ENCODE measurements at regions not wholly inside any gene's neighbourhood (a gene's known extent, or its start where the extent isn't known, plus 50 kb on each side); places are given as distances from the start of the nearest gene placed in this dataset.
"Not testable (repeated sequence)": the region's sequence is repeated elsewhere in the genome, so short reads cannot be mapped to it uniquely, and the experiment has no call there.

DNA sequence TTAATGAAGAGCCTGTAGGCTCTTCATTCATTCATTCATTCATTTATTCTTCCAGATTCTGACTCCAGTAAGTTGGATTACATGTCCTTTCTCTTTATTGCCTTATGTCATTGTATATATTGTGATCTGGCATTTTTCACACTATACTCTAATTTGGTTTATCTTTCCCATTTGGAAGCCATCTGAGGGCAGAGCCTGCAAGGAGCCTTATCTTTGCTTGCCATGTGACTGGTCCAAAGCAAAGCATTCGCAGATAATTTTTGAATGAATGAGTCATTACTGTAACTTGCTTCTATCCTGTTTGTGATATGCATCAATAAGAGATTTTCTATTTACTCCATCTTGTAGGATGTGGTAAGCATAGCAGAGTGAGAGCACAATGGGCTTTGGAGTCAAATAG is 108.4 kb upstream of the DAB1 start:
- Histone ChIP-seq H3K4me3 (ENCODE audit: insufficient read depth, low read length, poor library complexity, severe bottlenecking) (no peak overlapping the region), H3K9ac (ENCODE audit: low read length) (no peak overlapping the region), H3K36me3 (ENCODE audit: low read length) (no peaks in the 10 kb centered on the region), H3F3A (ENCODE audit: insufficient read depth) (no peaks in the 10 kb centered on the region), H3K4me2 (ENCODE audit: low read depth, low read length, poor library complexity, severe bottlenecking) (no peak overlapping the region), H3K79me2 (ENCODE audit: insufficient read depth, low read length) (no peaks in the 10 kb centered on the region), H3K27ac (ENCODE audit: low read depth, low read length) (no peak overlapping the region), H3K9me3 (ENCODE audit: insufficient read depth, low read length) (no peaks in the 10 kb centered on the region), H2AFZ (ENCODE audit: low read depth, low read length, severe bottlenecking) (no peak overlapping the region), H4K20me1 (ENCODE audit: low read depth, low read length) (no peaks in the 10 kb centered on the region), H3K27me3 (ENCODE audit: low read length) (no peaks in the 10 kb centered on the region), H3K9me2 (replicated peaks; ENCODE audit: insufficient read depth, low read length) (no peaks in the 10 kb centered on the region)
- no peak for TF ChIP-seq EZH2phosphoT487 (conservative IDR thresholded peaks at IDR 0.05; ENCODE audit: low read length)
- TF ChIP-seq, protein P1, sequence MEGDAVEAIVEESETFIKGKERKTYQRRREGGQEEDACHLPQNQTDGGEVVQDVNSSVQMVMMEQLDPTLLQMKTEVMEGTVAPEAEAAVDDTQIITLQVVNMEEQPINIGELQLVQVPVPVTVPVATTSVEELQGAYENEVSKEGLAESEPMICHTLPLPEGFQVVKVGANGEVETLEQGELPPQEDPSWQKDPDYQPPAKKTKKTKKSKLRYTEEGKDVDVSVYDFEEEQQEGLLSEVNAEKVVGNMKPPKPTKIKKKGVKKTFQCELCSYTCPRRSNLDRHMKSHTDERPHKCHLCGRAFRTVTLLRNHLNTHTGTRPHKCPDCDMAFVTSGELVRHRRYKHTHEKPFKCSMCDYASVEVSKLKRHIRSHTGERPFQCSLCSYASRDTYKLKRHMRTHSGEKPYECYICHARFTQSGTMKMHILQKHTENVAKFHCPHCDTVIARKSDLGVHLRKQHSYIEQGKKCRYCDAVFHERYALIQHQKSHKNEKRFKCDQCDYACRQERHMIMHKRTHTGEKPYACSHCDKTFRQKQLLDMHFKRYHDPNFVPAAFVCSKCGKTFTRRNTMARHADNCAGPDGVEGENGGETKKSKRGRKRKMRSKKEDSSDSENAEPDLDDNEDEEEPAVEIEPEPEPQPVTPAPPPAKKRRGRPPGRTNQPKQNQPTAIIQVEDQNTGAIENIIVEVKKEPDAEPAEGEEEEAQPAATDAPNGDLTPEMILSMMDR (IDR thresholded peaks at IDR 0.05; ENCODE audit: insufficient read depth, low read length, poor library complexity, severe bottlenecking), result no peak

GRCh38 chr1:57530911-57531260 is 107.0 kb upstream of the DAB1 start:
- H3K27ac ChIP-seq (ENCODE audit: low read depth, low read length); H3K79me2 ChIP-seq (ENCODE audit: insufficient read depth, low read length); H3K4me3 ChIP-seq (ENCODE audit: insufficient read depth, low read length, poor library complexity, severe bottlenecking); H3K4me2 ChIP-seq (ENCODE audit: low read depth, low read length, poor library complexity, severe bottlenecking); H3K9me3 ChIP-seq (ENCODE audit: insufficient read depth, low read length); H3K27me3 ChIP-seq (ENCODE audit: low read length); H4K20me1 ChIP-seq (ENCODE audit: low read depth, low read length); H3K36me3 ChIP-seq (ENCODE audit: low read length); H3K9ac ChIP-seq (ENCODE audit: low read length); H2AFZ ChIP-seq (ENCODE audit: low read depth, low read length, severe bottlenecking); H3F3A ChIP-seq (ENCODE audit: insufficient read depth); H3K9me2 ChIP-seq (replicated peaks; ENCODE audit: insufficient read depth, low read length): not testable (repeated sequence)

GRCh38 chr1:57530206-57530910 is 106.5 kb upstream of the DAB1 start:
- Histone ChIP-seq H3K36me3 (ENCODE audit: low read length) (no peaks in the 10 kb centered on the region), H3K9me2 (replicated peaks; ENCODE audit: insufficient read depth, low read length) (no peaks in the 10 kb centered on the region), H3F3A (ENCODE audit: insufficient read depth) (no peaks in the 10 kb centered on the region), H3K79me2 (ENCODE audit: insufficient read depth, low read length) (no peaks in the 10 kb centered on the region), H3K9ac (ENCODE audit: low read length) (no peak overlapping the region), H3K4me3 (ENCODE audit: insufficient read depth, low read length, poor library complexity, severe bottlenecking) (no peak overlapping the region), H3K27ac (ENCODE audit: low read depth, low read length) (no peak overlapping the region), H3K9me3 (ENCODE audit: insufficient read depth, low read length) (no peaks in the 10 kb centered on the region), H2AFZ (ENCODE audit: low read depth, low read length, severe bottlenecking) (no peak overlapping the region), H3K27me3 (ENCODE audit: low read length) (no peaks in the 10 kb centered on the region), H4K20me1 (ENCODE audit: low read depth, low read length) (no peaks in the 10 kb centered on the region), H3K4me2 (ENCODE audit: low read depth, low read length, poor library complexity, severe bottlenecking) (no peak overlapping the region)
- TF ChIP-seq, protein P1 (IDR thresholded peaks at IDR 0.05; ENCODE audit: insufficient read depth, low read length, poor library complexity, severe bottlenecking), result no peak
- TF ChIP-seq EZH2phosphoT487 (conservative IDR thresholded peaks at IDR 0.05; ENCODE audit: low read length), result no peak

DNA sequence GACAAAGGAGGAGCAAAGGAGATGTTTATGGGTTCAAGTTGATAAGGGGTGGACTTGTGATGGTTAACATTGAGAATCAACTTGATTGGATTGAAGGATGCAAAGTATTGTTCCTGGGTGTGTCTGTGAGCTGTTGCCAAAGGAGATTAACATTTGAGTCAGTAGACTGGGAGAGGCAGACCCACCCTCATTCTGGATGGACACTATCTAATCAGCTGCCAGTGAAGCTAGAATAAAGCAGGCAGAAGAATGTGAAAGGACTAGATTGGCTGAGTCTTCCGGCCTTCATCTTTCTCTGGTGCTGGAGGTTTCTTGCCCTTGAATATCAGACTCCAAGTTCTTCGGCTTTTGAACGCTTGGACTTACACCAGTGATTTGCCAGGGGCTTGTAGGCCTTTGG is 98.7 kb upstream of the DAB1 start:
- H3F3A ChIP-seq (ENCODE audit: insufficient read depth), result no peaks in the 10 kb centered on the region
- TF ChIP-seq EZH2phosphoT487 (conservative IDR thresholded peaks at IDR 0.05; ENCODE audit: low read length), result no peak
- TF ChIP-seq, protein P1 (IDR thresholded peaks at IDR 0.05; ENCODE audit: insufficient read depth, low read length, poor library complexity, severe bottlenecking), result no peak
- H3K27me3 ChIP-seq (ENCODE audit: low read length), result no peaks in the 10 kb centered on the region
- H3K4me3 ChIP-seq (ENCODE audit: insufficient read depth, low read length, poor library complexity, severe bottlenecking), result no peak overlapping the region
- no peak overlapping the region for H3K9ac ChIP-seq (ENCODE audit: low read length)
- no peaks in the 10 kb centered on the region for H3K79me2 ChIP-seq (ENCODE audit: insufficient read depth, low read length)
- H3K9me2 ChIP-seq (replicated peaks; ENCODE audit: insufficient read depth, low read length), result no peaks in the 10 kb centered on the region
- no peaks in the 10 kb centered on the region for H3K9me3 ChIP-seq (ENCODE audit: insufficient read depth, low read length)
- no peak overlapping the region for H3K27ac ChIP-seq (ENCODE audit: low read depth, low read length)
- H3K4me2 ChIP-seq (ENCODE audit: low read depth, low read length, poor library complexity, severe bottlenecking), result no peak overlapping the region
- H3K36me3 ChIP-seq (ENCODE audit: low read length), result no peaks in the 10 kb centered on the region
- H4K20me1 ChIP-seq (ENCODE audit: low read depth, low read length), result no peaks in the 10 kb centered on the region
- no peak overlapping the region for H2AFZ ChIP-seq (ENCODE audit: low read depth, low read length, severe bottlenecking)
